H1 (cell line): ENCODE measurements at regions not wholly inside any gene's neighbourhood (a gene's known extent, or its start where the extent isn't known, plus 50 kb on each side); places are given as distances from the start of the nearest gene placed in this dataset.

Experiments
- CTCF ChIA-PET: fragments of 300-600 bp; sonication (Branson Sonifier 250); formaldehyde crosslinking; loops from one replicate; lab custom pipeline; 2021; ENCODE audit not compliant: partially characterized antibody; lab: Charles Lee
- POLR2A ChIA-PET: fragments of 300-600 bp; sonication (Branson Sonifier 250); formaldehyde crosslinking; loops from one replicate; lab custom pipeline; 2021; ENCODE audit warnings: inconsistent platforms; ENCODE audit not compliant: partially characterized antibody; lab: Charles Lee
- DNase-seq, 2 experiments: peaks; one replicate each; pipeline versions ENCODE4 v3.0.0 to v3.0.0-alpha.2; 2010 to 2022; ENCODE audit warnings: low spot score in 2 of 2, low read depth in 1 of 2, mixed read lengths in 1 of 2
- FAIRE-seq: peaks from 2 replicates; lab custom pipeline; 2011; peaks lifted over from hg19 to GRCh38; lab: Jason Lieb, UNC
- H2AFZ ChIP-seq: 2 replicates; pipeline ENCODE4 v1.8.1; 2012; ENCODE audit warnings: low read length, inconsistent platforms
- H2AK5ac ChIP-seq: 2 replicates; pipeline ENCODE4 v1.6.1; 2013; ENCODE audit warnings: low read depth, low read length
- H2BK120ac ChIP-seq: replicated peaks from 2 replicates; pipeline ENCODE3; 2013; ENCODE audit warnings: low read depth, low read length, inconsistent platforms
- H2BK12ac ChIP-seq: 2 replicates; pipeline ENCODE4 v1.6.1; 2013; ENCODE audit warnings: low read depth, low read length
- H2BK15ac ChIP-seq: 2 replicates; pipeline ENCODE4 v1.6.1; 2013; ENCODE audit warnings: low read length
- H2BK20ac ChIP-seq: 2 replicates; pipeline ENCODE4 v1.6.1; 2013; ENCODE audit warnings: low read length
- H2BK5ac ChIP-seq: 2 replicates; pipeline ENCODE4 v1.6.1; 2013; ENCODE audit warnings: low read depth, low read length
- H3K14ac ChIP-seq: 2 replicates; pipeline ENCODE4 v1.6.1; 2013; ENCODE audit warnings: inconsistent platforms; ENCODE audit not compliant: insufficient read length
- H3K18ac ChIP-seq: 2 replicates; pipeline ENCODE4 v1.6.1; 2013; ENCODE audit warnings: low read length; ENCODE audit errors: extremely low read depth
- H3K23ac ChIP-seq: 2 replicates; pipeline ENCODE4 v1.6.1; 2013; ENCODE audit warnings: inconsistent platforms; ENCODE audit not compliant: insufficient read length
- H3K23me2 ChIP-seq: 2 replicates; pipeline ENCODE4 v1.6.1; 2013; ENCODE audit warnings: low read depth, low read length
- H3K27ac ChIP-seq: 2 replicates; pipeline ENCODE4 v1.6.1; 2011; ENCODE audit warnings: low read depth, low read length, inconsistent platforms
- H3K27me3 ChIP-seq, 4 experiments: replicated peaks in 1 of 4; 1 replicate in 1 of 4; 2 replicates in 3 of 4; pipeline versions ENCODE4 v1.6.1 to v1.8.1; 2011 to 2013; ENCODE audit warnings: low read length in 3 of 4, mild to moderate bottlenecking in 3 of 4, inconsistent platforms in 2 of 4, mixed read lengths in 2 of 4, moderate library complexity in 1 of 4; ENCODE audit not compliant: control insufficient read depth in 3 of 4, insufficient read depth in 3 of 4; ENCODE audit errors: extremely low read depth in 1 of 4
- H3K36me3 ChIP-seq, 4 experiments: 2 replicates each; pipeline versions ENCODE4 v1.6.1 to v1.8.1; 2011 to 2013; ENCODE audit warnings: mild to moderate bottlenecking in 4 of 4, low read length in 3 of 4, moderate library complexity in 2 of 4, control low read depth in 1 of 4, inconsistent platforms in 1 of 4; ENCODE audit not compliant: insufficient read depth in 4 of 4, control insufficient read depth in 2 of 4
- H3K4ac ChIP-seq: replicated peaks from 2 replicates; pipeline ENCODE3; 2013; ENCODE audit warnings: low read length, low read depth, mixed read lengths, inconsistent platforms; ENCODE audit not compliant: insufficient read length
- H3K4me1 ChIP-seq, 4 experiments: replicated peaks in 1 of 4; 1 replicate in 1 of 4; 2 replicates in 3 of 4; pipeline versions ENCODE4 v1.6.1 to v1.8.1; 2011 to 2013; ENCODE audit warnings: low read length in 3 of 4, inconsistent platforms in 2 of 4, mixed read lengths in 1 of 4; ENCODE audit not compliant: insufficient read depth in 4 of 4, control insufficient read depth in 3 of 4
- H3K4me2 ChIP-seq, 2 experiments: 2 replicates each; pipeline versions ENCODE4 v1.6.1 to v1.8.1; 2011 to 2013; ENCODE audit warnings: low read depth in 2 of 2, low read length in 2 of 2, control low read depth in 1 of 2, inconsistent platforms in 1 of 2, mild to moderate bottlenecking in 1 of 2; ENCODE audit not compliant: insufficient read depth in 1 of 2
- H3K4me3 ChIP-seq, 4 experiments: fragments of 200-600, 300-600 bp in 1 of 4; sonication (generic), shearing (Covaris generic), sonication (Bioruptor Twin) in 1 of 4; 2 replicates each; pipeline versions ENCODE4 v1.5.1 to v1.8.1; 2011 to 2016; ENCODE audit warnings: low read length in 4 of 4, low read depth in 3 of 4, control low read depth in 2 of 4, inconsistent platforms in 2 of 4, mild to moderate bottlenecking in 2 of 4, mixed read lengths in 1 of 4, moderate library complexity in 1 of 4; ENCODE audit not compliant: insufficient read depth in 2 of 4; ENCODE audit errors: extremely low read depth in 1 of 4
- H3K56ac ChIP-seq: replicated peaks from 2 replicates; pipeline ENCODE3; 2013; ENCODE audit warnings: low read depth, mild to moderate bottlenecking, mixed read lengths, low read length, inconsistent platforms; ENCODE audit not compliant: insufficient read length
- H3K79me1 ChIP-seq: 2 replicates; pipeline ENCODE4 v1.6.1; 2013; ENCODE audit warnings: low read depth, low read length, control low read depth
- H3K79me2 ChIP-seq, 2 experiments: 2 replicates each; pipeline versions ENCODE4 v1.6.1 to v1.8.1; 2012 to 2013; ENCODE audit warnings: low read length in 2 of 2, mild to moderate bottlenecking in 2 of 2, inconsistent platforms in 1 of 2; ENCODE audit not compliant: insufficient read depth in 2 of 2, control insufficient read depth in 1 of 2
- H3K9ac ChIP-seq, 4 experiments: replicated peaks in 1 of 4; 1 replicate in 1 of 4; 2 replicates in 3 of 4; pipeline versions ENCODE4 v1.6.1 to v1.8.1; 2011 to 2013; ENCODE audit warnings: low read depth in 3 of 4, low read length in 3 of 4, control low read depth in 2 of 4, mild to moderate bottlenecking in 2 of 4, moderate library complexity in 2 of 4, inconsistent platforms in 1 of 4; ENCODE audit errors: extremely low read depth in 1 of 4
- H3K9me3 ChIP-seq, 2 experiments: 2 replicates each; pipeline versions ENCODE4 v1.6.1 to v1.8.1; 2012 to 2013; ENCODE audit warnings: mild to moderate bottlenecking in 2 of 2, moderate library complexity in 2 of 2, control low read depth in 1 of 2, inconsistent platforms in 1 of 2, low read depth in 1 of 2, low read length in 1 of 2, mixed read lengths in 1 of 2; ENCODE audit not compliant: insufficient read depth in 2 of 2
- H4K20me1 ChIP-seq, 2 experiments: replicated peaks in 1 of 2; 2 replicates each; pipeline versions ENCODE3 to v1.8.1; 2011 to 2013; ENCODE audit warnings: inconsistent platforms in 2 of 2, low read length in 2 of 2, mild to moderate bottlenecking in 1 of 2; ENCODE audit not compliant: insufficient read depth in 2 of 2, control insufficient read depth in 1 of 2
- H4K5ac ChIP-seq: 2 replicates; pipeline ENCODE4 v1.6.1; 2013; ENCODE audit warnings: low read length, low read depth, mixed read lengths, inconsistent platforms; ENCODE audit not compliant: insufficient read length
- H4K8ac ChIP-seq: 2 replicates; pipeline ENCODE4 v1.8.0; 2013; ENCODE audit warnings: mild to moderate bottlenecking, moderate library complexity, low read length, inconsistent platforms; ENCODE audit not compliant: insufficient read depth; ENCODE audit errors: extremely low read depth
- H4K91ac ChIP-seq: replicated peaks from 2 replicates; pipeline ENCODE3; 2013; ENCODE audit warnings: low read length, mixed read lengths, inconsistent platforms; ENCODE audit not compliant: insufficient read length
- BACH1 ChIP-seq: IDR thresholded peaks from 2 replicates; pipeline ENCODE4 v1.6.1; 2012; ENCODE audit warnings: low read length, improper control_type of control experiment
- CBX8 ChIP-seq: fragments of 300-800, 300-1000 bp; sonication (generic); IDR thresholded peaks from 2 replicates; pipeline ENCODE4 v1.7.1; 2016; ENCODE audit warnings: low read depth, low read length, borderline replicate concordance
- CHD1 ChIP-seq: IDR thresholded peaks from 2 replicates; pipeline ENCODE4 v1.6.1; 2012; ENCODE audit warnings: low read depth, low read length, improper control_type of control experiment
- EGR1 ChIP-seq: IDR thresholded peaks from 2 replicates; pipeline ENCODE4 v1.6.1; 2011; ENCODE audit warnings: low read depth, low read length, borderline replicate concordance
- FOSL1 ChIP-seq: IDR thresholded peaks from 2 replicates; pipeline ENCODE4 v1.6.1; 2011; ENCODE audit warnings: mild to moderate bottlenecking, low read depth, low read length, moderate library complexity; ENCODE audit not compliant: insufficient read depth
- GTF2F1 ChIP-seq: IDR thresholded peaks from 2 replicates; pipeline ENCODE4 v1.6.1; 2012; ENCODE audit warnings: low read depth, low read length, improper control_type of control experiment, borderline replicate concordance
- HDAC6 ChIP-seq: IDR thresholded peaks from one replicate; pipeline ENCODE4 v1.7.1; 2012; ENCODE audit warnings: low read depth, mild to moderate bottlenecking, inconsistent platforms, low read length, moderate library complexity
- KDM4A ChIP-seq: IDR thresholded peaks from one replicate; pipeline ENCODE4 v1.7.1; 2012; ENCODE audit warnings: low read depth, mild to moderate bottlenecking, moderate library complexity, low read length, inconsistent platforms; ENCODE audit not compliant: severe bottlenecking
- NANOG ChIP-seq: IDR thresholded peaks from 2 replicates; pipeline ENCODE4 v1.6.1; 2011; ENCODE audit warnings: low read length, low read depth, mild to moderate bottlenecking, inconsistent platforms; ENCODE audit not compliant: insufficient read depth, poor library complexity, severe bottlenecking
- RAD21 ChIP-seq, 2 experiments: IDR thresholded peaks in 1 of 2; conservative IDR thresholded peaks in 1 of 2; 2 replicates each; pipeline ENCODE4 v1.6.1; 2011; ENCODE audit warnings: low read depth in 2 of 2, low read length in 2 of 2, improper control_type of control experiment in 1 of 2, inconsistent platforms in 1 of 2, mild to moderate bottlenecking in 1 of 2, moderate library complexity in 1 of 2
- RBBP5 ChIP-seq: IDR thresholded peaks from 2 replicates; pipeline ENCODE4 v1.7.1; 2012; ENCODE audit warnings: low read depth, mild to moderate bottlenecking, inconsistent platforms, low read length, moderate library complexity, borderline replicate concordance
- RFX5 ChIP-seq: IDR thresholded peaks from 2 replicates; pipeline ENCODE4 v1.6.1; 2011; ENCODE audit warnings: low read depth, low read length, improper control_type of control experiment, borderline replicate concordance
- RXRA ChIP-seq: IDR thresholded peaks from 2 replicates; pipeline ENCODE4 v1.6.1; 2011; ENCODE audit warnings: low read depth, mild to moderate bottlenecking, low read length, moderate library complexity; ENCODE audit not compliant: insufficient read depth
- TCF12 ChIP-seq: IDR thresholded peaks from 2 replicates; pipeline ENCODE4 v1.6.1; 2011; ENCODE audit warnings: low read depth, mild to moderate bottlenecking, low read length
- TEAD4 ChIP-seq: IDR thresholded peaks from 2 replicates; pipeline ENCODE4 v1.6.1; 2012; ENCODE audit warnings: low read depth, low read length, inconsistent platforms, mixed read lengths
- WGBS, 2 experiments: shearing (Covaris generic) in 1 of 2; methylation state at CpG; one replicate each; pipeline versions ENCODE4 v1.1.6 to v1.1.7; 2013 to 2015; ENCODE audit warnings: low lambda C conversion rate in 2 of 2, mixed read lengths in 2 of 2, inconsistent platforms in 1 of 2, low coverage in 1 of 2, missing lambda C conversion rate in 1 of 2; ENCODE audit not compliant: insufficient replicate concordance in 2 of 2, insufficient coverage in 1 of 2, insufficient read length in 1 of 2; ENCODE audit errors: extremely low coverage in 1 of 2, missing lambda C conversion rate in 1 of 2; 5-methylcytosine and 5-hydroxymethylcytosine counted together

DNA sequence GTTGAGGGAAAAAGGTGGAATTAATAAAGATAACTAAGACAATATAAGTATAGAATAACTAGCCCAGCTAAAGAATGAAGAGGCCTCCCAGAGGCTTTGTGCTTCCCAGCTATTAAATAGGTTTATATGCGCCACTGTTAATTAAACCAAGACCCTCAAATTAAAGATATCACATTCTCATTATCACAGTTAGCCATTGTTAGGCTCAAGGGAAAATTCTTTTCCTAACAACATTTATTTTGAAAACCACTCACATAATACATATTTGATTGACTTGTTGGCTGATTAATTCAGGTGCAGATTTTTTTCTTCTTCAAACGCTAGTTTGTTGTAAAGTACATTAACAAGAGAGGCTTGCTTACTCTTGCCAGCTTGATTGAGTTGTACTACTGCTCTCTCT, 216.8 kb upstream of the TRAM1L1 start:
- no peak overlapping the region for H3K4ac ChIP-seq
- no peaks in the 10 kb centered on the region for H3K79me2 ChIP-seq
- H2BK20ac ChIP-seq: no peak overlapping the region
- H3K9ac ChIP-seq: no peak overlapping the region
- H3K23ac ChIP-seq: no peak overlapping the region
- H3K4me3 ChIP-seq: no peak overlapping the region
- CTCF ChIA-PET: interaction anchor here (1.5 kb wide), 1 partner anchor 398 kb away, joined by 4 read pairs; no protein-coding TSS in a partner anchor
- H2BK15ac ChIP-seq: no peak overlapping the region
- H3K56ac ChIP-seq: no peak overlapping the region
- H2BK120ac ChIP-seq: no peak overlapping the region
- POLR2A ChIA-PET: no interaction called here
- H3K27me3 ChIP-seq: no peaks in the 10 kb centered on the region
- no peak overlapping the region for H3K4me2 ChIP-seq
- no peak overlapping the region for H3K18ac ChIP-seq
- no peaks in the 10 kb centered on the region for H3K23me2 ChIP-seq
- no peak overlapping the region for H2AK5ac ChIP-seq
- H2AFZ ChIP-seq: no peak overlapping the region
- H3K4me1 ChIP-seq: no peaks in the 10 kb centered on the region
- WGBS, 2 experiments: 64% methylated on average over 2 of the region's 2 CpGs; no CpG with 5 or more reads in 1 of the 2 experiments
- no peak overlapping the region for H3K14ac ChIP-seq
- H2BK12ac ChIP-seq: no peak overlapping the region
- H4K8ac ChIP-seq: no peak overlapping the region
- H4K5ac ChIP-seq: no peak overlapping the region
- no peaks in the 10 kb centered on the region for H3K36me3 ChIP-seq
- DNase-seq (no peak), FAIRE-seq (no peak)
- H3K27ac ChIP-seq: no peak overlapping the region
- no peaks in the 10 kb centered on the region for H3K79me1 ChIP-seq
- no peaks in the 10 kb centered on the region for H4K20me1 ChIP-seq
- no peak overlapping the region for H2BK5ac ChIP-seq
- H3K9me3 ChIP-seq: no peaks in the 10 kb centered on the region
- H4K91ac ChIP-seq: no peak overlapping the region
- no peak for TF ChIP-seq RFX5
- no peak for TF ChIP-seq RBBP5
- no peak for TF ChIP-seq RAD21 (IDR thresholded peaks at IDR 0.05 in 1 of 2, conservative IDR thresholded peaks at IDR 0.05 in 1 of 2; ENCODE audit: low read depth in 2 of 2, low read length in 2 of 2)
- TF ChIP-seq HDAC6: no peak
- TF ChIP-seq FOSL1: no peak
- TF ChIP-seq KDM4A: no peak
- no peak for TF ChIP-seq BACH1
- TF ChIP-seq CBX8: no peak
- no peak for TF ChIP-seq RXRA
- TF ChIP-seq TEAD4: no peak
- no peak for TF ChIP-seq CHD1
- no peak for TF ChIP-seq GTF2F1
- no peak for TF ChIP-seq TCF12
- no peak for TF ChIP-seq EGR1
- no peak for TF ChIP-seq NANOG
